ENCODE measurements at regions not wholly inside any gene's neighbourhood (a gene's known extent, or its start where the extent isn't known, plus 50 kb on each side); places are given as distances from the start of the nearest gene placed in this dataset.

GRCh38 chr18:78610179-78610578, 369.4 kb upstream of the SALL3 start:
- no peaks in the 10 kb centered on the region for H3K4me1 ChIP-seq
- H3K27me3 ChIP-seq = no peaks in the 10 kb centered on the region
- no peak for DNase-seq
- no peak overlapping the region for H3K4me3 ChIP-seq
- TF ChIP-seq POLR2A (IDR thresholded peaks at IDR 0.05) (no peak), CTCF (IDR thresholded peaks at IDR 0.05) (no peak)
- no peak overlapping the region for H3K27ac ChIP-seq
- H3K9me3 ChIP-seq = no peaks in the 10 kb centered on the region
- H3K36me3 ChIP-seq = no peaks in the 10 kb centered on the region

GRCh38 chr18:78611201-78611800, 368.3 kb upstream of the SALL3 start:
- Histone ChIP-seq H3K27me3 (no peaks in the 10 kb centered on the region), H3K9me3 (no peaks in the 10 kb centered on the region), H3K4me1 (no peaks in the 10 kb centered on the region), H3K36me3 (no peaks in the 10 kb centered on the region), H3K4me3 (no peak overlapping the region), H3K27ac (no peak overlapping the region)
- TF ChIP-seq CTCF (IDR thresholded peaks at IDR 0.05) (no peak), POLR2A (IDR thresholded peaks at IDR 0.05) (no peak)
- DNase-seq = no peak

GRCh38 chr18:78611869-78612268, 367.7 kb upstream of the SALL3 start:
- Histone ChIP-seq H3K36me3 (no peaks in the 10 kb centered on the region), H3K27ac (no peak overlapping the region), H3K9me3 (no peaks in the 10 kb centered on the region), H3K4me1 (no peaks in the 10 kb centered on the region), H3K4me3 (no peak overlapping the region), H3K27me3 (no peaks in the 10 kb centered on the region)
- TF ChIP-seq CTCF (IDR thresholded peaks at IDR 0.05) (no peak), POLR2A (IDR thresholded peaks at IDR 0.05) (no peak)
- no peak for DNase-seq

GRCh38 chr18:78612318-78612717, 367.3 kb upstream of the SALL3 start:
- H3K9me3 ChIP-seq = no peaks in the 10 kb centered on the region
- H3K4me1 ChIP-seq = no peaks in the 10 kb centered on the region
- no peaks in the 10 kb centered on the region for H3K36me3 ChIP-seq
- H3K27ac ChIP-seq = no peak overlapping the region
- H3K27me3 ChIP-seq = no peaks in the 10 kb centered on the region
- H3K4me3 ChIP-seq = no peak overlapping the region
- TF ChIP-seq CTCF (IDR thresholded peaks at IDR 0.05) (no peak), POLR2A (IDR thresholded peaks at IDR 0.05) (no peak)
- no peak for DNase-seq

- Histone ChIP-seq H3K4me3 (no peak overlapping the region), H3K27me3 (no peaks in the 10 kb centered on the region), H3K27ac (no peak overlapping the region), H3K36me3 (no peaks in the 10 kb centered on the region), H3K9me3 (no peaks in the 10 kb centered on the region), H3K4me1 (no peaks in the 10 kb centered on the region)
- TF ChIP-seq POLR2A (IDR thresholded peaks at IDR 0.05) (no peak), CTCF (IDR thresholded peaks at IDR 0.05) (no peak)
- DNase-seq = no peak
Measured at GRCh38 chr18:78612801-78613200, 366.8 kb upstream of the SALL3 start.

GRCh38 chr18:78618726-78619125, 360.9 kb upstream of the SALL3 start:
- TF ChIP-seq CTCF (IDR thresholded peaks at IDR 0.05) (no peak), POLR2A (IDR thresholded peaks at IDR 0.05) (no peak)
- H3K4me3 ChIP-seq = no peak overlapping the region
- H3K36me3 ChIP-seq = no peaks in the 10 kb centered on the region
- no peaks in the 10 kb centered on the region for H3K4me1 ChIP-seq
- no peak overlapping the region for H3K27ac ChIP-seq
- H3K9me3 ChIP-seq = no peaks in the 10 kb centered on the region
- DNase-seq = peak in 1 of 3 donors; percentile 16
- H3K27me3 ChIP-seq = no peaks in the 10 kb centered on the region
